ENCODE measurements at regions not wholly inside any gene's neighbourhood (a gene's known extent, or its start where the extent isn't known, plus 50 kb on each side); places are given as distances from the start of the nearest gene placed in this dataset.

- TF ChIP-seq TAF1 (IDR thresholded peaks at IDR 0.05; ENCODE audit: low read depth) (no peak), EP300 (conservative IDR thresholded peaks at IDR 0.05; ENCODE audit: poor library complexity, severe bottlenecking) (no peak), POLR2AphosphoS5 (IDR thresholded peaks at IDR 0.05) (no peak), RAD21 (conservative IDR thresholded peaks at IDR 0.05) (no peak), MXI1 (conservative IDR thresholded peaks at IDR 0.05; ENCODE audit: poor library complexity, severe bottlenecking) (no peak), EZH2 (IDR thresholded peaks at IDR 0.05; ENCODE audit: borderline replicate concordance, insufficient read depth, low read length, poor library complexity, severe bottlenecking) (no peak), SMC3 (conservative IDR thresholded peaks at IDR 0.05; ENCODE audit: poor library complexity) (no peak), CTCF (IDR thresholded peaks at IDR 0.05; ENCODE audit: poor library complexity, severe bottlenecking) (no peak), REST (IDR thresholded peaks at IDR 0.05; ENCODE audit: borderline replicate concordance) (no peak)
- no peak overlapping the region for H2AFZ ChIP-seq (ENCODE audit: low read depth, low read length)
These were observed 157.5 kb upstream of the E2F8 start for GRCh38 chr11:19398273-19398672.

GRCh38 chr11:19395050-19395449 is 154.3 kb upstream of the E2F8 start:
- Histone ChIP-seq H3K4me3 (ENCODE audit: low read length) (no peak overlapping the region), H3K9me2 (ENCODE audit: insufficient read depth, low read length) (no peaks in the 10 kb centered on the region), H3K36me3 (ENCODE audit: insufficient read depth, low read length) (no peaks in the 10 kb centered on the region), H3K4me2 (ENCODE audit: low read length) (no peak overlapping the region), H3K79me2 (replicated peaks; ENCODE audit: insufficient read depth, low read length) (no peaks in the 10 kb centered on the region), H3F3A (ENCODE audit: insufficient read depth, low read length, poor library complexity, severe bottlenecking) (no peaks in the 10 kb centered on the region), H3K9ac (ENCODE audit: low read length) (no peak overlapping the region), H3K27me3 (ENCODE audit: insufficient read depth, low read depth, low read length) (no peaks in the 10 kb centered on the region), H3K27ac (ENCODE audit: low read length) (no peak overlapping the region), H2AFZ (ENCODE audit: low read depth, low read length) (no peak overlapping the region), H4K20me1 (ENCODE audit: insufficient read depth) (no peaks in the 10 kb centered on the region), H3K9me3 (ENCODE audit: low read length) (no peaks in the 10 kb centered on the region)
- TF ChIP-seq RAD21 (conservative IDR thresholded peaks at IDR 0.05) (no peak), POLR2AphosphoS5 (IDR thresholded peaks at IDR 0.05) (no peak), REST (IDR thresholded peaks at IDR 0.05; ENCODE audit: borderline replicate concordance) (no peak), TAF1 (IDR thresholded peaks at IDR 0.05; ENCODE audit: low read depth) (no peak), CTCF (IDR thresholded peaks at IDR 0.05; ENCODE audit: poor library complexity, severe bottlenecking) (no peak), SMC3 (conservative IDR thresholded peaks at IDR 0.05; ENCODE audit: poor library complexity) (no peak), EP300 (conservative IDR thresholded peaks at IDR 0.05; ENCODE audit: poor library complexity, severe bottlenecking) (no peak), EZH2 (IDR thresholded peaks at IDR 0.05; ENCODE audit: borderline replicate concordance, insufficient read depth, low read length, poor library complexity, severe bottlenecking) (no peak), MXI1 (conservative IDR thresholded peaks at IDR 0.05; ENCODE audit: poor library complexity, severe bottlenecking) (no peak)

More at GRCh38 chr11:19398273-19398672, 157.5 kb upstream of the E2F8 start:
- H3K79me2 ChIP-seq (replicated peaks; ENCODE audit: insufficient read depth, low read length): no peaks in the 10 kb centered on the region
- H3K9me2 ChIP-seq (ENCODE audit: insufficient read depth, low read length): no peaks in the 10 kb centered on the region
- H3K9me3 ChIP-seq (ENCODE audit: low read length): no peaks in the 10 kb centered on the region
- H3K36me3 ChIP-seq (ENCODE audit: insufficient read depth, low read length): no peaks in the 10 kb centered on the region
- H3F3A ChIP-seq (ENCODE audit: insufficient read depth, low read length, poor library complexity, severe bottlenecking): no peaks in the 10 kb centered on the region
- H3K27ac ChIP-seq (ENCODE audit: low read length): no peak overlapping the region
- no peak overlapping the region for H3K9ac ChIP-seq (ENCODE audit: low read length)
- H3K27me3 ChIP-seq (ENCODE audit: insufficient read depth, low read depth, low read length): no peaks in the 10 kb centered on the region
- H3K4me2 ChIP-seq (ENCODE audit: low read length): no peak overlapping the region
- H4K20me1 ChIP-seq (ENCODE audit: insufficient read depth): no peaks in the 10 kb centered on the region
- no peak overlapping the region for H3K4me3 ChIP-seq (ENCODE audit: low read length)

Measured in neural cell (in vitro differentiated cells).